GM12874 (cell line): ENCODE measurements at regions not wholly inside any gene's neighbourhood (a gene's known extent, or its start where the extent isn't known, plus 50 kb on each side); places are given as distances from the start of the nearest gene placed in this dataset.

Experiments
- TF ChIP-seq, protein P1 (sequence below): IDR thresholded peaks from 2 replicates; pipeline ENCODE4 v1.5.1; 2011; ENCODE audit warnings: low read depth, mild to moderate bottlenecking, control low read depth, low read length, moderate library complexity; ENCODE audit not compliant: insufficient read depth

DNA sequence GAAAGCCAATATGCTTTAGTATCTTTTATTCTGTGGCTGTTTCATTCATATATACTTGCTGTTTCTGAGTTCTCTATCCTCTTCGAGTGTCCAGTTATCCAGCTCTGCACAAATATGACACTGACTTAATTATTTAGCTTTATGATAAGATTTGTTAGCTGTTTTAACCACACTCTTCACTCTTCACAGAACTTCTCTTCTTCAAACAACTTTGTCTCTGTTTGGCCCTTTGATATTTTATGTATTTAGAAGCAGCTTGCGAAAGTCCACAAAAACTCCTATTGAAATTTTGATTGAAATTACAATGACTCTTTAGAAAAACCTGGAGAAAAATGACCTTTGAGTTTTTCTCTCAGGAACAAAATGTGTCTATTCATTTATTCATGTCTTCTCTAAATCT lies 407.0 kb downstream of the CPS1 start:
- TF ChIP-seq, protein P1, sequence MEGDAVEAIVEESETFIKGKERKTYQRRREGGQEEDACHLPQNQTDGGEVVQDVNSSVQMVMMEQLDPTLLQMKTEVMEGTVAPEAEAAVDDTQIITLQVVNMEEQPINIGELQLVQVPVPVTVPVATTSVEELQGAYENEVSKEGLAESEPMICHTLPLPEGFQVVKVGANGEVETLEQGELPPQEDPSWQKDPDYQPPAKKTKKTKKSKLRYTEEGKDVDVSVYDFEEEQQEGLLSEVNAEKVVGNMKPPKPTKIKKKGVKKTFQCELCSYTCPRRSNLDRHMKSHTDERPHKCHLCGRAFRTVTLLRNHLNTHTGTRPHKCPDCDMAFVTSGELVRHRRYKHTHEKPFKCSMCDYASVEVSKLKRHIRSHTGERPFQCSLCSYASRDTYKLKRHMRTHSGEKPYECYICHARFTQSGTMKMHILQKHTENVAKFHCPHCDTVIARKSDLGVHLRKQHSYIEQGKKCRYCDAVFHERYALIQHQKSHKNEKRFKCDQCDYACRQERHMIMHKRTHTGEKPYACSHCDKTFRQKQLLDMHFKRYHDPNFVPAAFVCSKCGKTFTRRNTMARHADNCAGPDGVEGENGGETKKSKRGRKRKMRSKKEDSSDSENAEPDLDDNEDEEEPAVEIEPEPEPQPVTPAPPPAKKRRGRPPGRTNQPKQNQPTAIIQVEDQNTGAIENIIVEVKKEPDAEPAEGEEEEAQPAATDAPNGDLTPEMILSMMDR, result no peak

DNA sequence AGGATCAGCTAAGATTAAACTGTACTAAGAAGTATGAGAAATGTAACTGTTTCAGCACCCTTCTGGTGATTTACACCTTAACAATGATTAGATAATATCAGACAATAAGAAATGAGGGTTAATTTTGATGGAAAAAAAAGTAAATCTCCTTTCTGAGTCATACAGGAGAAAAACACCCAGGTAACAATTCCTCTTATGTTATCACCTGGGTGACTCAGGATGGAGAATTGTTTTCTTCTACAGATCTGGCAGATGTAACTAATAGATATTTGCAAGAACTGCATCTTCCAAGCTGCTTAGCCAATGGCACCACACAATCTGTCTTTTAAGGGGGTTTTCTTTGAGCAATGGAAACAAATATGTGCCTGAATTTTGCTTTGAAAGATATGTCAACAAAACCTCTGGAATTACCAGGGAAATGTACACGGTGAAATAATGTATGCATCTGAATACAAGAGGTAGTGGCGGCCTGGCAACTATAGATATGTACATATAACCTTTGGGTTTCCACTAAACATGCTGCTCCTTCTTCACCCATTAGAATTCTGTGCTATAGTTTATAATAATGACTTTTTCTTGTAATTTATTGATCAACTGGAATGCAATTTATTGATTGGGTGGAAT lies 407.9 kb downstream of the CPS1 start:
- TF ChIP-seq, protein P1, result no peak

DNA sequence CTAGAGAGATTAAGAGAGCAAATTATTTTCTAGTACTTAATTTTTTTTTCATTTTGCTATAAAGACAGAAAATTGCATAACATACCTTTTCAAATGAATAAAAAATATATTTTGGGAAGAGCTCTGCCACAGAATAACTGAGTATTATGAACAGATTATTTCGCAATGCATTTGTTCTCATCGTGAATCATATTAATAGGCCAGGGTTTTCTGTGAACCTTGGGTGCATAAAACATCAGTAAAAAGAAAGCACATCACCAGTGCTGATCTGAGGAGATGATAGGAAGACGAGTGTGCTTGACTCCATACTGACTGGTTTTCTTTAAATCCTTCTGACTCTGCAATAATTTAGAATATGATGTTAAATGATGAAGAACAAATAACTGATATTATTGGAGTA lies 409.1 kb downstream of the CPS1 start:
- TF ChIP-seq, protein P1, result no peak

DNA sequence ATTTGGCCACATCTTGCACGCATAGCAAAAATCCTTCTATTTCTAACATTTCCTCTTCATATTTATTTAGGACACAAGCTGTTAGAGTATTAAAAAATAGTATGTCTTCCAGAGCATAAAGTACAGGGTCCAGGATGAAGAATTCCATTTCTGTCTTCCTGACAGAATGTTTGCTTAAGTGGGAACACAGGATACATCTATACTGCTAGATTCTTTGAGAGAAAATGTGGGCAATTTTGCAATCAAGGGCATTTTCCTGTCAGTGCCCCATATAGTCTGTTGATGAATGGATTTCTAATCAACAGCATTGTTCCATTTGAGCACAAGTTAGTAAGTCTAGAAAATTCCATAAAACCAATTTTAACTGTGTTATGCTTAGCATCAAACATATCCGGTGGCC lies 409.9 kb downstream of the CPS1 start:
- TF ChIP-seq, protein P1, result no peak

DNA sequence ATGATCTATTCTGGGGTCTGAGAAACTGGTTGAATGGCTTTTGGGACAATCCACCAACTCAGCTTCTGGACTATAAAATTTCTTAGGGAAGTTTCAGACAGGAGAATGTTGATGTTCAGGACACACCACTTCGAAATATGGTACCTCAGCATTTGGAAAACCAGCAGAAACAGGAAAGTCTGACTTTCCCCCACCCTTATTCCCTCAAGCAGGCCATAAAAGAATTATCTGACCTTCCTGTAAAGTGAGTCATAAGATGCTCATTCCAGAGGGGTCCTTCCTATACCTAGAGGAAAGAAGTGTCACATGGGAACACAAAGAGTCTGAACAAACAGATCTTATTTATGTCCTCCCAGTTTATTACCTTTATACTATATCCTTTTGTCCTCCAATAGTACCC lies 415.0 kb downstream of the CPS1 start:
- TF ChIP-seq, protein P1, result no peak

DNA sequence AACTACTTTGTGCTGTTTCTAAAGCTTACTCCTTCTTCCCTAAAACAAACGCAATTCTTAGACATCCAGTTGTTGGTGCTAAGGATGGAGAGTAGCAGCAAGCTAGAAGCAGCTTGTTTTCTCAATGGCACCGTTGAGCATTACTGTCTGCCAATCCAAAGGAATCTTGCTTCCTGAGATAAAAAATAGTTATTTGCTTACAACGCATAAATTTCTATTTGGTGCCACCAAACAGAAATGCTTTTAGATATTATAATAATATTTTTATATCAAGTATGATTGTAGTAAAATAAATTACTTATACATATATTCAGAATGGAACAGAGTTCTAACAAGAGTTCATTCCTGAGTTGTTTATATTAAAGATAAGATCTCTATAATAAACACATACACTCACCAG lies 434.7 kb downstream of the CPS1 start:
- TF ChIP-seq, protein P1, result no peak

DNA sequence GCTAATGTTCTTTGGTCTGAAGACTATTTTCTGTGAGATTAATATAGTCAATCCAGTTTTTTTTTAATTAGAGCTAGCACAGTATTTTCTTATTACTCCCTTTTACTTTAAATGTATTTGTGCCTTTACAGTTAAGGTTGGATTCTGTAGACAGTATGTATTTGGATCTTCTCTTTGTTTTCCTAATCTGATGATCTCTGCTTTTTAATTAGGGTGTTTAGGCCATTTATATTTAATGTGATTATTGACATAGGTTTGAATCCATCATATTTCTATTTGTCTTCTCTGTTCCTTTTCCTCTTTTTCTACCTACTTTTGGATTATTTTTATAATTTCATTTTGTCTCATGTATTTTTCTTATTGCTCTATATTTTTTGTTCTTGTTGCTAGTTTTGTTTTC lies 437.7 kb downstream of the CPS1 start:
- TF ChIP-seq, protein P1, result no peak
